HG03060 (cell line): ENCODE measurements at regions not wholly inside any gene's neighbourhood (a gene's known extent, or its start where the extent isn't known, plus 50 kb on each side); places are given as distances from the start of the nearest gene placed in this dataset.

Experiments
- ATAC-seq: cut with Tn5 transposase; IDR thresholded peaks from one replicate; pipeline ENCODE4 v1.9.1; 2021; ENCODE audit warnings: low read depth, moderate number of reproducible peaks; ENCODE audit not compliant: unreplicated experiment

DNA sequence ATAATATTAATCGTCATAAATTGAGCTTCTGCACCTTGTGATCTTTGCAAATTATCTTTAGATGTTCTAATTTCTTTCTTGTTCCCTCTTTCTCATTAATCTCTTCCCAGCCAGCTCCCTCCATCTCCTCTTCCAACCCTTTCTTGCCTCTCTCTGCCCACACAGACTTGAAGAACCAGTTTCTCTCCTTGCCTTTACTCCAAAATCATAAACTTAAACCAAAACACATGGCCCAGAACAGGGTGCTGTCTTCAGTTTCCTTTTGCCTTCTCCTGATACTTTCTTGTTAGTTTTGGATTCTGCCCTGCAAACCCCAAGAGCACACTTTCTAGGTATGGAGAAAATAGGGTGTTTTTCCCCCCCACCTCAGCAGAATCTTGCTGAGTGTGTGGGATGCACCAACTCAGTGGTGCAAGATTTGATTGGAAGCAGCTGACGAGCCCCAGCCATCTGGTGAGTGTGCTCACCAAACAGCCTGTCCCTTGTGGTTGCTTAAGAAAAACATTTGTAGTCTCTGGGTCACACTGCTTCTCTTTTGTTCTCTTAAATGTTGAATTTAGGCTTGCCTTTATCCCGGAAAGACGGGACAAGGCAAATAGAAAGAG is 175.8 kb upstream of the MAF start:
- no peak for ATAC-seq

DNA sequence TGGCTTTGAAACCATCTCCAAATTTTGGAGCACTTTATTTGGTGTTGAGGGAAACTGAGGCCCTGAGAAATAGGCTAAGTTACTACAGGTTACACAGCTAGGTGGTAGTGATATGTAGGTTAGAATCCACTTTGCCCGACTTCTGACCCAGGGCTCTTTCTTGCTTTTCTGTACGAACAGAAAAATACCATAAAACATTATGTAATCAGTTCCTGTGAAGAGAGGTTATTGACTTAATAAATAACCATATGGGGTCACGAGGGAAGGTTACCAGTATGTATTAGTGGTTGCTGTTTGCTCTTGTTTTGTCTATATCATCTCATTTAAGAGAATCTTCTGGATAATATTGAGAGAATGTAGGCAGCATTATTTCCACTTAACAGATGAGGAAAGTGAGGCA is 172.2 kb upstream of the MAF start:
- ATAC-seq: no peak

DNA sequence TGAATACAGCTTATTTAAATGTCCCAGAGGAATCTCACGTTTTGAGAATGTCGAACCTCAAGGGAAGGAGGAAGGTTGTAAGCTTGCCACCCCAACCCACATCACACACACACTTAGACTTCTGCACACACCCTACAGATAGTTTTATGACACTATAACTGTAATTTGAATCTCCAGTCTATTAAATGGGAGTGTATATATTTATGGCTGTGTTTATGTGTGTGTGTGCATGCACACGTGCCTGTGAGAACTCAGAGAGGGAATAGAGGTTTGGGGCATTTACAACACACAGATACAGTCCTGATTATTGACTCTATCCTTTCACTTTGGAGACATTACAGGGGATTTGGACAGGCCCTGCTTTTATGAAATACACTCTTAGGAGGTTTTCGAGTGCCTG is 171.5 kb upstream of the MAF start:
- ATAC-seq: no peak

DNA sequence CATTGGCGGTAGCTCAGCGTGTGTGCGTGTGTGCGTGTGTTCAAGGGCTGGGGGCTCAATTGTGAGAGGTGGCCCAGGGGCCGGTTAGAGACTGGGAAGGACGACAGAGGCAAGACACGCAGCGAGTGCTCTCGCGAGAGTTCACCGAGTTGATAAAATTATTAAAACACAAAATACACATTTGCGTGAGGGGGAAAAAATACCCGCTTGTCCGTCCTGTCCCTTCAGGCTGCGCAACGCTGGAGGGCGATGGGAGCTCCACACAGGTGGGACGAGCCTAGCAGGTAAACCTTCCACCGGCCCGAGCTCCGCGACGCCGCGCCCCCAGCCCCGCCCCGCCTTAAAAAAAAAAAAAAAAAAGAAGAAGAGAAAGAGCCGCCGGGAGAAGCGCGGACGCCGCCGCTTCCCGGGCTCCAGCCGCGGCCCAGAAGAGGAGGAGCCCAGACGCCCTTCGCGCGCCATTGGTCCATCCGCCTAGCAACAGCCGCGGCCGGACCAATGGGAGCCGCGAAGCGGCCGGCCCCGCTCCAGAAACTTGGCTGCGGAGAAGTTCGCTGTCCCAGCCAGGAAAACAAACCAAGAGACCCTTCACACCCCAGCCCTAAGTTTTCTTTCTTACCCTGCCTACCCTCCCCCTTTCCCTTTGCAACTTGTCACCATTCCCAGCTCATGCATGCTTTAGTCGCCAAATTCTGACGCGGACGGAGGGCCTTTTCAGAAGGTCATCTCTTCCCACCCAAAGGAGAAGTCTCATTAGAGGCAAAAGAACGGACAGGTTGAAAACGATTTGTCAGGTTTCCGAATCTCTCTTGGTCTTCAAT is 169.9 kb upstream of the MAF start:
- ATAC-seq: peak; percentile 63

DNA sequence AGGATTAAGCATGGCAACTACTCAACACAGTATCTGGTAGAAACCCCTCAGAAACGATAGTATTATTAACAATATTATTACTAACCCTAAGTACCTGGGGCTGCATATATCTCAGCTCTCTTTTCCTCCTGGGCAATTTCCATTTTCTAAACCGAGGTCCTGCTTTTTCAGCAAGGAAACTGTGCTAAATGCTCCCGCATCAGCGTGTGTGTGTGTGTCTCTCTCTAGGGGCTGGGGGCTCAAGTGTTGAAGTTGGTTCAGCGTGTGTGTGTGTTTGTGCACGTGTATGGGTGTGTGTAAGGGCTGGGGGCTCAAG is 169.3 kb upstream of the MAF start:
- no peak for ATAC-seq

DNA sequence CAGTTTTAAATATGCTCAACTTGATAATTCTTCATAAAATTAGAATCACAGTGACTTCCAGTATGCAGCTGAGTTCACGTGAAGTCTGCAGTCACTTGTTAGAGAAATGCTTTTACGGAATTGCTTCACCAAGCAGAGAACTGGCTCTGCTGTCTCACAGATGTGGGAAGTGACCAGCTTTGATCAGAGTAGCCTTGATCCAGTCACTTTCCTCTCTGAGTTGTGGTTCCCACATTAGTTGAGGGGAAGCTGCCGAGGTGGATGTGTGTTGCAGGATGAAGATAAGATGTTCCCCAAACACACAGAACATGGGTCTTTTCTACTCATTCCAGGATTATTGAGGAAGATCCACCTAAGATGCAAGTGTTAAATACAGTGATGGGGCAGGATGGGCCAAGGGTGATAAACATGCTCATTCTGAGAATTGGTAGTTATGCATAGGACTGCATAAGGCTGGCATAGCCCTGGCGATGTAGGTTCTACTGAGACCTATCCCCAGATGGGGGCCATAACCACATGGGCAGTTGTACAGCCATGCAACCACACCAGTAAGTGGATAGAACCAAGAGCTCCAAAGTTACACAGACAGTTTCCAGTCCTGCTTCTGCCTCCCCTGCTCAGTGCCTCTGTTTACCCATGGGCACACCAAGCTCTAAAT is 168.9 kb upstream of the MAF start:
- no peak for ATAC-seq

DNA sequence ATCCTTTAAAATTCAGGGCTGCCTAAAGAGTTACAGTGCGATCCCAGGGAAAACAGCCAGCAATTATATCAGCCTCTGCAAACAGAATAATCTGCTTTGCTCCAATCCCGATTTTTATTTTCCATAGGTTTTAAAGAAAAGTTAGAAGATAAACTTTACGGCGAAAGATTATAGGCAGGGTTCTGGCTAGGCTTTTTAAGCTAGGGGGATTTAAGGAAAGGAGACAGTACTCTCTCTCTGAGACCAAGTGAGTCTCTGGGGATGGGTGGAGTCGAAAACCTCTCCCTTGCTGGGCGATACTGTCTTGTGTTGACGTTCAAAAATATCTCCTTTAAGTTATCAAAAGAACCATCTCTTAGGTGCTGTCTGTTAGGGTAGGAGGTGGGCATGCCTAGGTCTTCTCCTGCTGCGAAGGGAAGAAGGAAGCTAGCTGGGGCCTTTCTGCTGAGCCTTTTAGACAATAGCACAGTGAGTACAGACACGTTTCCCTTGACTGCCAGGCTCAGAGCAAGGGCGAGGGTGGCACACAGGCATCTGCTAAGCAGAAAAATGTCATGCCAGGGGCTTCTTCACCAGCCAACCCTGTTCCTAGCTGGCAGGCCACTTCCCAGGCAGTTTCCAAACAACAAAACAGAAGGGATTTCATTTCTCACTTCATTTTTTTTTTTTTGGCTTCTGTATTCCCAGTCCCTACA is 167.9 kb upstream of the MAF start:
- no peak for ATAC-seq

DNA sequence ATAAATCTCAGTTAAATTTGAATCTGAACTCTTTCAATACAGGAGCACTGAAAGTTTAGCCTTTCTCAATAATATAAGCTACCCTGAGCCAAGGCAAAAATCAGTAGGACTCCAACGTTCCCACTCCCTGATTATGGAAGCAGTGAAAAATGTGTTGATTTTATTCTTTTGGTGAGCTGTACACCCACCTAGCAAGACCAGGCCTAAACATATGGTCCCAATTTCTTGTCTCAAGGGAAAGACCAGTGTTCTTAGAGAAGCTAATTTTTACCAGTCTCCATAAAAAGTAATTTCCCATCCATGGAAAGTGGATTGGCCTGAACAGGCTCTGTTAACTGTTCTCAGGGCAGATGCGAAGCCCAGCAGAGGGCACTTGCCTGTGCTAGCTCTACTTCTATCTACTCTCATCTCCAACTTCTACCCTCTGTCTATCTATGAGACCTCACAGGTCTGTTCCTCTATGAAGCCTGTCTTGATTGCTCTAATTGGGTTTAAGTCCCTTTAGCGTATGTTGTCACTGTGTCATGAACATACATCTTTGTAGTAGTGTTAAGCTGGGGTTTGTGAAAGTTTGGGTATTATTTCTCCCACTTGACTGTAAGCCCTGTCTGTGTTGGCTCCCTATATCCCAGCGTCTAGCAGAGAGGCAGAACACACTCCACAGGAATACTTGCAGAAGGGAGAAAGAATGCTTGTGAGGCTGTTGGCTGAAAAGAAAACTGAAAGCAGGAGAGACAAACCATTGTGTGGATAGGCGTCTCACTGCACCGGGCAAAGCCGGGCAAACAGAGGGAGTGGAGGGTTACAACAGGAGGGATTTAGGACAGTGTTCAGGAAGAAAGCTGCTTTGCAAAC is 167.1 kb upstream of the MAF start:
- no peak for ATAC-seq

DNA sequence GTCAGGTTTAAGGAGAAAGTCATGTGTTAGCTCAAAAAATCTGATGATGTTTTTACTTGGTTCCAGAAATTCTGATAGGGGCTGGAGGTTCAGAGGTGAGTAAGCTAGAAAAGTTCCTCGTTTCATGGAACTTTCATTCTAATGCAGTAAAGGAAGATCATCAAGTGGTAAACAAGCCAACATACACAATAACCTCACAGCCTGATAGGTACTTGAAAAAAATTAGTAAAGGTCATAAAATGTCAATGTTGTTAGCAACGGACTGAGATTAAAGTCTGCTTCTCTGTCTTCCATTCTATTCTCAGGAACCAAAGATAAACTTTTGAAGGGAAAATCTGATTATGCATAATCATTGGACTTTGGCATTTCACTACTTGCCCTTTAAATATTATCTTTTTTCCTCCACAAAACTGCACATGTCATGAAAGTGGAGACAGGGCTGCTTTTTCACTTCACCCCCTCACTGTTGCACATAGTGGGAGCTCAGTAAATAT is 165.4 kb upstream of the MAF start:
- no peak for ATAC-seq

DNA sequence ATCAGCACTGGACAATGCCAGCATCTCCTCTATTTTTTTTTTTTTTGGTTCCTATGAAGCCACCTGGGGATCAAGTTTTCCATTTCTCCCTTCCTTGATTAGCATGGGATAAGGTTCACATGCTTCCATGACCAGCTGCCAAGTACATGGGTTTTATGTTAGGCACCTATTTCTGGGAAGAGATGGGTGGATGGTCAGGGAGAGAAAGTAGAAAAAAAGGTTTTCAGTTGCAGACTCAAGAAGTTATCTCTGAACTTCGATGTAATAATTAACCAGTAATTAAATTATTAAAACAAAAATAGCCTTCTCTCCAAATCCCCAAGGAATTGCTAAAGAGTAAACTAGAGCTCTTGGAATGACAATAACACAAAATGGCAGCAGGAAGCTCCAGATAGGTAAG is 164.9 kb upstream of the MAF start:
- ATAC-seq: no peak

DNA sequence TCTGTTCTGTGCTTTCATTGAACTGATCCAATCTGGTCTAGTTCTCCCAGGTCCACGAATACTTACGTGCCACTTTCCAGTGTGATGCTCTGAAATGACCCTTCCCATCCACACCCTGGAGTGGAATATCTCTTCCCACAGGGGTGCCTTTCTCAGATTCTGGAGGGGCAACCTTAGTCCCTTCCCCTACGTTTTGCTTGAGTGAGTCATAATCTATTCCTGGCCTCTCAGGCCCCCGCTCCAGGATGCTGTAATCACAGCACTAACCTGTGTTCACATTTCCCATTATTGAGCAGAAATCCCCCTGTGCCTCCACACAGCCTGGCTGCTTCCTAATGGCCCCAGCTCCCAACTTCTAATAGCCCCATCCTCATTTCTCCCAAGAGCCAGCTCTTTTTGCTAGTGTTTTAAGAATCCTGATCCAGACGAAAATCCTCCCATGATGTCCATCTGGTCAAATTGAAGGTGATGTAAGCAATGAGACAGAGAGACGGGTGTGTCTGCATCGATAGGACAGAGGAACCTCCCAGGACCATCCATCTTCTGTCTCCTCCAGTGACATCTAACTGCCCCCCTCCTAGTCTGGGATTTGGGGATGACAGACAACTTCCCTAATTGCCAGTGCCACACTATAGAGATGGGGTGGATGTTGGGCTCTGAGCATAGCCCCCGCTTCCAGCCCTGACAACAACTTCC is 164.0 kb upstream of the MAF start:
- no peak for ATAC-seq

DNA sequence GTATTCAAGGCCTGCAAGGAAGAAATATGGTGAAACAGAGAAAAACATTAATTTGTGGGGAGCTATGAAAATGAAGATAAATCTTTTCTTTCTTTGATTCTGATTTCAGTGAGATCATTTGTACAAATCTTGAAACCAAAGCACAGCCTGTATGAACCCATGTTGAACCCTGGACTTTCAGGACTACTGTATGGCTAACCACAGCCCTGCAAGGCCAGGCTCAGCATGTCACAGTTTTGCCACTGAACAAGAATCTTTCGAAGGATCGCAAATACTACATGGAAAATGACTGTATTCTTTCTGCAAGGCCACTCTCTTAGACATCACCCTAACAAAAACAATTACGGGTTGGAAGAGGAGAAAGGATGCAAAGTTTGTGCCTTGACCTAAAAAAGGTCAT is 161.7 kb upstream of the MAF start:
- no peak for ATAC-seq

DNA sequence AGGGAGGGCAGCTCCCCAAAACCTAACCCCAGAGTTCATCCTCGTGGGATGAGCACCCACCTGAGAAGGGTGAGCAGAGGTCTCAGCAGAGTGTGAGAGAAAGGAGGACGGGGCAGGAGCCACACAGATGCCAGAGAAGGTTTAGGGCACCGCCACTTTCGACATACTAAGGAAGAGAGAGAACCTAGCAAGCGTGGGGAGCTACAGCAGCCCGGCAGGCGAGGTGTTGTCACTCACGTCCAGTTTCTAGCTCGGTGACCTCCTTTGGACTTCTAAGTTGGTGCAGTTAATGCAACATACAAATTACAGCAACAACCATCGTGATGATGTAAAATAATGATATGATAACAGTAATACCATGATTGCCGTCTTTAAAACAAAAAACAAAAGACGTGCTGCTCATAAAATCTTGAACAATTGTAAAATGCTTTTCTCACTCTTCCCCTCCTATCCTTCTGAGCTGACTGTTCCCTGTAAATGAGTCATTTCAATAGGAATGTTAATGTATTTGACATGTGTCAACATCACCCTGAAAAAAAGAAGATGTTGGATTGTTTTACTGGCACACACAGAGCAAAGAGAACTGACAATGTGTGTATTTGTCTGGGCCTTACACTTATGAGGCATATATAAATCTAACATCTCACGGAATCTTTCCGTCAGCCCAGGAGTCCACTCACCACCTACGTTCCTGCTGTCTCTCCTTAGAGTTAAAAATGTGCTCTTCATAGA is 158.2 kb upstream of the MAF start:
- ATAC-seq: no peak

DNA sequence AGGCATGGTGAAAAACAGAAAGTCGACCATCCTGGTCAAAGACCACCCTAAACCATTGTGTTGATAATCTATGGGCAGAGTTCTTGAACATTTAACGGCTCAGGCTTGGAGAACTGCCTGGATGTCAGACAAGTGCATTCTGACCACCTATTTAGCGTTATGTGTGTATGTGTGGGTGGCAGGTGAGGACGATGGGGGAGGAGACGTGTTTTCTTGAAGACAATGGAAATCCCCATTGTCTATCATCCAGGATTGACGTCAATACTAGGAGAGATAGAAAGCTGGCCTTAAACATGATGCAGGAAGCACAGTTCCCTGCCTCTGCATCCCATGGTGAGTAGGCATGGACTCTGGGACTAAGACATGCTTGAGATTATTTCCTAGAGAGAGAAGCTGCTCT is 157.4 kb upstream of the MAF start:
- no peak for ATAC-seq

DNA sequence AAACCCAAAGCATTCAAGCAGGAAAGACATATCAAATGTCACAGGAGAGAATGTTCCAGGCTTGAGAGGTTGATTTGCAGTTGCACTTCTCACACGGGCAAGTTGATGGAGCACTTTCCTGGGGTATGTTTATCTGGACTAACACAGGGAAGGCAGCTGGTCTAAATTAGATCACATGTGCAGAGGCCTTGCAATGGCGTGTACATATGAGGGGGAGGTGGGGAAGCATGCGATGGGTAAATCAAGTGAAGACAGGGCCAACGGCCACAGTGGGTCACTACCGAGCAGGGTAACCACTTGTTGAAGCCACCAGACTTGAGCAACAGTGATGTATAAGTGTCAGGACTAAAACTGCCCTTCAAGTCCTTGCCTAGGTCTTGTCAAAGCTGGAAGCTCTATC is 156.6 kb upstream of the MAF start:
- ATAC-seq: no peak

DNA sequence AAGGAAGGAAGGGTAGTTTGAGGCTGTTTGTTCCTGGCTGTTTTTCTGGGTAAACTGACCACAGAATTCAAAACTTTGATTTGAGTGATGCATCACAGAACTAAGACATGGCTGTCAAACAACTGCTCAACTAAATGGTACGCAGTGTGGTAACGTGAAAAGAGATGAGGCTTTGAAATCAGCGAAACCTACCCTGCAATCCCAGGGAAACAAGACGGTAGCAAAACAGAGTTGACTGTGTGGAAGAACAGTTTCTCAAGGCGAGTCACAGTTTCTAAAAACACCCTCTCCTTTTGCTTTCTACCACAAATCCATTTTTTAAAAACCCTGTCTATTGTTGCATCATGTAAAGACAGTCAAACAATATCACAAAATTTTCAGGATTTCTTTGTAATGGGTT is 156.0 kb upstream of the MAF start:
- no peak for ATAC-seq

DNA sequence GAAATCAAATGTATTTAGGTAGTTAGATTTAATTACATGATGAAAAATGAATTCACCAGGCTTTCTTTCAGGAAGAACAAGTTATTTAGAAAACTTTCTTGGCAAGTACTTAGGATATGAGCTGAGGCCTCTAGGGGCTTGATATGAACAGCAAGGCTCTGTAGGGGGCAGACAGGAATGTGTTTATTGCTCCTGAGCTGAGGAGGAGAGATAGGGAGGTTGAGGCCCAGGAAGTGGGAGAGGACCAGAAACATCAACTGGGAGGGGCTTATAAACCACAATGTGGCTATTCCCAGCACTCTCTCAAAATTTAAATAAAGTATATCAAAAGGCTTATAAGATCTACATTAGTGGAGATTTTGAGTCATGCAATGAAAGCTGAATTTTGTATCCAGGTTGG is 154.0 kb upstream of the MAF start:
- ATAC-seq: no peak

DNA sequence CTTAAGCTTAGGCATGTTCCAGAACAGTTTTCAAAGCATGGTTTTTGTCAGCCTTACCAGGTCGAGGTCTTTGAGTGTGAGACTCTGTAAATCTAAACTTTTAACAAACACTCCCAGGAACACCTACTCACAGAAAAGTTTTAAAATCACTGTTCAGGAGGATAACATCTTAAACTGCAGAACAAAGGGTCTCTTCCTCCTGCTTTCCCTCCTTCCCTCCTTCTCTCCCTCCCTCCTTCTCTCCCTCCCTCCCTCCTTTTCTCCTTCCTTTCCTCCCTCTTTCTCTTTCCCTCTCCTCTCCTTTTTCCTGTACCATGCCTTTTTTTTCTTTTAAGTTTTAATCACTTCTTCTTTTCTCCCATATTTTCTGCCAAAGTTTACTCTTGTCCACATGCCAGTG is 153.5 kb upstream of the MAF start:
- ATAC-seq: no peak

DNA sequence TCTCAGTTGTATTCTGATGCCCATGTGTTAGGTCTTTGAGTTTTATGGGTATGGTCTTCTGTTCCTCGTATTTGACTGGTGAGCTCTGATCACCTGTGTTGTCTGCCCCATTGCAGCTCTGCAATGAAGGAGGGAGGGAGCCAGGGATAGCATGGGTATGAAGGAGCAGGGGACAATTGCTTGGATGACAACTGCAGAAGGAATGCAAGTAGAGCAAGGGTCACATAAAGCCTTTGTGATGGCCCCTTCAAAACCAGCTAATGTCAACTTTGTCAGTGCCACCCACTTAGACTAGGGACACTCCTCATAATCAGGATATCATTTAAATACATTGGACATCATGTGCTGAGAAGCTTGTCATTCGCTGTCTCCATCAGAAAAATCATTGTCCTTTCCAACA is 152.7 kb upstream of the MAF start:
- no peak for ATAC-seq
